Right lobe of liver (tissue), 4 donors: ENCODE measurements at regions not wholly inside any gene's neighbourhood (a gene's known extent, or its start where the extent isn't known, plus 50 kb on each side); places are given as distances from the start of the nearest gene placed in this dataset.

Experiments used
- POLR2A ChIP-seq: fragments of 450-650 bp; IDR thresholded peaks from one replicate; pipeline ENCODE4 v1.6.1; 2017; ENCODE audit warnings: antibody characterized with exemption, mild to moderate bottlenecking
- TF ChIP-seq, protein P1 (sequence below), 4 donors: fragments of 200-600 bp in 3 of 4; fragments of 450-650 bp in 1 of 4; IDR thresholded peaks; one replicate each; pipeline versions ENCODE4 v1.5.1 to v1.8.0; 2016 to 2022; ENCODE audit warnings: antibody characterized with exemption in 4 of 4, mild to moderate bottlenecking in 2 of 4
- donor health status: DM: no; HTN: no; CAD: no.
- donor health status: DM: no; HTN: no; CAD: no.
- donor health status: DM: no; HTN: yes; CAD: no.

DNA sequence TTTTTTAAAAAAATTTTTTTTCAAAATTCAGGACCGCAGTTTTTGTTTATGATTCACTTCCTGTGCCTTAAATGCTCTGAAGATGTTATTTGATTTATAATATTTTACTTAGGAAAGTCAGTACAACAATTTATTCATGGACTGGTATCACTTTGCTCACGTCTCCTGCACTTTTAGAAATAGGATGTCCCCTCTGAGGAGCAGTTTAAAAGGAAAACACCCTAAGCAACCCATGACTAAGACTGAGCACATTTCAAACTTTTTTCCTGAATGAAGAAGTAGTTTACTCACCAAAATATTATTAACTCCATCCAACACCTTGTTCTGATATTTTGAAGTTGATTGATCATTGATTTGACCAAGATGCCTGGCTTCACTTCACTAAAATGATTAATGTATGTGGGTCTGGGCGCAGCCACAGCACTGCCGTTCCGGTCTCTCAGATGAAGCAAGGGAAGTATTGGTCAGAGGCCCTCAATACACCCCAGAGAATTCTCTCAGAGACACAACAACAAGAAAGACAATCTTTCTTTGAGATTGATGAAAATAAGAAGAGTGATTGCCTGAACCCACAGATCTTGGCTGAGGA, 223.9 kb downstream of the TGFB2 start:
- TF ChIP-seq, protein P1, sequence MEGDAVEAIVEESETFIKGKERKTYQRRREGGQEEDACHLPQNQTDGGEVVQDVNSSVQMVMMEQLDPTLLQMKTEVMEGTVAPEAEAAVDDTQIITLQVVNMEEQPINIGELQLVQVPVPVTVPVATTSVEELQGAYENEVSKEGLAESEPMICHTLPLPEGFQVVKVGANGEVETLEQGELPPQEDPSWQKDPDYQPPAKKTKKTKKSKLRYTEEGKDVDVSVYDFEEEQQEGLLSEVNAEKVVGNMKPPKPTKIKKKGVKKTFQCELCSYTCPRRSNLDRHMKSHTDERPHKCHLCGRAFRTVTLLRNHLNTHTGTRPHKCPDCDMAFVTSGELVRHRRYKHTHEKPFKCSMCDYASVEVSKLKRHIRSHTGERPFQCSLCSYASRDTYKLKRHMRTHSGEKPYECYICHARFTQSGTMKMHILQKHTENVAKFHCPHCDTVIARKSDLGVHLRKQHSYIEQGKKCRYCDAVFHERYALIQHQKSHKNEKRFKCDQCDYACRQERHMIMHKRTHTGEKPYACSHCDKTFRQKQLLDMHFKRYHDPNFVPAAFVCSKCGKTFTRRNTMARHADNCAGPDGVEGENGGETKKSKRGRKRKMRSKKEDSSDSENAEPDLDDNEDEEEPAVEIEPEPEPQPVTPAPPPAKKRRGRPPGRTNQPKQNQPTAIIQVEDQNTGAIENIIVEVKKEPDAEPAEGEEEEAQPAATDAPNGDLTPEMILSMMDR (IDR thresholded peaks at IDR 0.05), result no peak
- TF ChIP-seq POLR2A, result no peak
